HEK293T (cell line): ENCODE measurements at regions not wholly inside any gene's neighbourhood (a gene's known extent, or its start where the extent isn't known, plus 50 kb on each side); places are given as distances from the start of the nearest gene placed in this dataset.

Experiments used
- CTBP1 ChIP-seq: fragments of 450-650 bp; IDR thresholded peaks from 2 replicates; pipeline ENCODE4 v1.6.1; 2016; ENCODE audit warnings: borderline replicate concordance
- FOXK2 ChIP-seq: fragments of 450-650 bp; IDR thresholded peaks from 2 replicates; pipeline ENCODE4 v1.6.1; 2016; ENCODE audit warnings: mild to moderate bottlenecking
- HDGF ChIP-seq: fragments of 450-650 bp; IDR thresholded peaks from 2 replicates; pipeline ENCODE4 v1.6.1; 2017; ENCODE audit warnings: antibody characterized with exemption, borderline replicate concordance
- SP1 ChIP-seq: fragments of 450-650 bp; IDR thresholded peaks from 2 replicates; pipeline ENCODE4 v1.6.1; 2017
- TF ChIP-seq, protein P1 (sequence below): fragments of 450-650 bp; IDR thresholded peaks from 2 replicates; pipeline ENCODE4 v1.6.1; 2016

DNA sequence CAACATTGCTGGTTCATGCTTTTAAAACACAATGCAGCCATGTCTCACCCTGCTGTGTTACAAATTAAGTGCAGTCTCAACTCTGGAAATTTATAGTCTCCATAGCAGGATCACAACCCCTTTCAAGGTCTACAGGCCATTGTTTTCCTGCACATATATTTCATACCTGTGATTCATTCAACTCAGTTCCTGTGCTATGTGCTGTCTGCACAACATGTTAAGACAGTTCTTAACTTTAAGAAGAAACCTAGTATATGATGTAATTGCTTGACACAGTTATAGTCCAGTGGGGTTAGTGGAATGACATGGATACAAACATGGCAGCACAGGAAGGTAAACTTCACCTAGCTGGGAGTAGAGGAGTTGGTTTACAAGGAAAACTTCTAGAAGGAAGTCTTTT is 106.4 kb downstream of the IFI44 start:
- TF ChIP-seq, protein P1, sequence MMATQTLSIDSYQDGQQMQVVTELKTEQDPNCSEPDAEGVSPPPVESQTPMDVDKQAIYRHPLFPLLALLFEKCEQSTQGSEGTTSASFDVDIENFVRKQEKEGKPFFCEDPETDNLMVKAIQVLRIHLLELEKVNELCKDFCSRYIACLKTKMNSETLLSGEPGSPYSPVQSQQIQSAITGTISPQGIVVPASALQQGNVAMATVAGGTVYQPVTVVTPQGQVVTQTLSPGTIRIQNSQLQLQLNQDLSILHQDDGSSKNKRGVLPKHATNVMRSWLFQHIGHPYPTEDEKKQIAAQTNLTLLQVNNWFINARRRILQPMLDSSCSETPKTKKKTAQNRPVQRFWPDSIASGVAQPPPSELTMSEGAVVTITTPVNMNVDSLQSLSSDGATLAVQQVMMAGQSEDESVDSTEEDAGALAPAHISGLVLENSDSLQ = no peak
- TF ChIP-seq CTBP1 (no peak), SP1 (no peak), FOXK2 (no peak), HDGF (no peak)
